ENCODE measurements at regions not wholly inside any gene's neighbourhood (a gene's known extent, or its start where the extent isn't known, plus 50 kb on each side); places are given as distances from the start of the nearest gene placed in this dataset.

DNA sequence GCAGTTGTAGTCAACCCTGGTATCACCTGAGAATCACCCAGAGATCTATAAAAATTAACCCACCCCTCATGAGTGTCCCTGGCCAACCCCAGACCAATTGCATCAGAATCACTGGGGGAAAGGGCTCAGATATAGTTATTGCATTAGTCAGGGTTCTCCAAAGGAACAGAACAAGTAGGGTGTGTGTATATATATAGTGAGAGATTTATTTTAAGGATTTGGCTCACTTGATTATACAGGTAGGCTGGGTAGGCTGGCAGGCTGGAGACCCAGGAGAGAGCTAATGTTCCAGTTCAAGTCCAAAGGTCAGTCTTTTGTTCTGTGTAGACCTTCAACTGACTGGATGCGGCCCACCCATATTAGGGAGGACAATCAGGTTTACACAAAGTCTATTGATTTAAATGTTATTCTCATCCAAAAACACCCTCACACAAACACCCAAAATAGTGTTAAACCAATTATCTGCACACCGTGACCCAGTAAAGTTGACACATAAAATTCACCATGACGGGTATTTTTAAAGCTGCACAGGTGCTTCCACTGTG lies 372.9 kb upstream of the NFE2L3 start:
- TF ChIP-seq, protein P1, sequence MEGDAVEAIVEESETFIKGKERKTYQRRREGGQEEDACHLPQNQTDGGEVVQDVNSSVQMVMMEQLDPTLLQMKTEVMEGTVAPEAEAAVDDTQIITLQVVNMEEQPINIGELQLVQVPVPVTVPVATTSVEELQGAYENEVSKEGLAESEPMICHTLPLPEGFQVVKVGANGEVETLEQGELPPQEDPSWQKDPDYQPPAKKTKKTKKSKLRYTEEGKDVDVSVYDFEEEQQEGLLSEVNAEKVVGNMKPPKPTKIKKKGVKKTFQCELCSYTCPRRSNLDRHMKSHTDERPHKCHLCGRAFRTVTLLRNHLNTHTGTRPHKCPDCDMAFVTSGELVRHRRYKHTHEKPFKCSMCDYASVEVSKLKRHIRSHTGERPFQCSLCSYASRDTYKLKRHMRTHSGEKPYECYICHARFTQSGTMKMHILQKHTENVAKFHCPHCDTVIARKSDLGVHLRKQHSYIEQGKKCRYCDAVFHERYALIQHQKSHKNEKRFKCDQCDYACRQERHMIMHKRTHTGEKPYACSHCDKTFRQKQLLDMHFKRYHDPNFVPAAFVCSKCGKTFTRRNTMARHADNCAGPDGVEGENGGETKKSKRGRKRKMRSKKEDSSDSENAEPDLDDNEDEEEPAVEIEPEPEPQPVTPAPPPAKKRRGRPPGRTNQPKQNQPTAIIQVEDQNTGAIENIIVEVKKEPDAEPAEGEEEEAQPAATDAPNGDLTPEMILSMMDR (conservative IDR thresholded peaks at IDR 0.05; ENCODE audit: control insufficient read depth, insufficient read depth, low read depth, low read length) = no peak
- DNase-seq (ENCODE audit: low read depth) = no peak
- no peak overlapping the region for H3K4me3 ChIP-seq (ENCODE audit: control insufficient read depth, low read depth, low read length)

DNA sequence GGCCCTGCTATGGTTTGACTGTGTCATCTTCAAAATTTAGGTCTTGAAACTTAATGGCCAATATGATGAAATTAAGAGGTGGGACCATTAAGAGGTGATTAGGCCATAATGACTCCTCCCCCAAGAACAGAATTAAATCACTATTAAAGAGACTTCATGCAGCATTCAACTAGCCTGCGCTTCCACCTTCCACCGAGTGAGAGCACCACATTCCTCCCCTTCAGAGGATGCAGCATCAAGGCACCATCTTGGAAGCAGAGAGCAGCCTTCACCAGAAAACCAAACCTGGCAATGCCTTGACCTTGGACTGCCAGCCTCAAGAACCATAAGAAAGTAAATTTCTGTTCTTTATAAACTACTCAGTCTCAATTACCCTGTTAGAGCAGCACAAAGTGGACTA lies 371.1 kb upstream of the NFE2L3 start:
- TF ChIP-seq, protein P1 (conservative IDR thresholded peaks at IDR 0.05; ENCODE audit: control insufficient read depth, insufficient read depth, low read depth, low read length) = no peak
- no peak for DNase-seq (ENCODE audit: low read depth)
- no peak overlapping the region for H3K4me3 ChIP-seq (ENCODE audit: control insufficient read depth, low read depth, low read length)

DNA sequence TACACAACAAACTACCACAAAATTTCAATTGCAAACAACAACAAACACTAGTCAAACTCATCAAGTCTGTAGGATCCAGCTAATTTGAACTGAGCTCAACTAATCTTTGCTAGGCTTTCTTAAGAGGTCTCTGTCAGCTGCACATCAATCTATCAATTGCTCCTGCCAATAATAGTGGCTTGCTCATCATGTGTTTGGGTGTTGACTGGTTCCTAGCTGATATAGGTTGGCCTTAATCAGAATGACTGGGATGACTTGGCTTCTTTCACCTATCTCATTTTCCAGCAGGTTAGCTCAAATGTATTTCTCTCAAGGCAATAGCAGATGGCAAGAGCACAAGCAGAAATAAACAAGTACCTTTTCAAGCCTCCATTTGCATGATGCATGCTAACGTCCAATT lies 370.3 kb upstream of the NFE2L3 start:
- no peak overlapping the region for H3K4me3 ChIP-seq (ENCODE audit: control insufficient read depth, low read depth, low read length)
- TF ChIP-seq, protein P1 (conservative IDR thresholded peaks at IDR 0.05; ENCODE audit: control insufficient read depth, insufficient read depth, low read depth, low read length) = no peak
- DNase-seq (ENCODE audit: low read depth) = no peak

DNA sequence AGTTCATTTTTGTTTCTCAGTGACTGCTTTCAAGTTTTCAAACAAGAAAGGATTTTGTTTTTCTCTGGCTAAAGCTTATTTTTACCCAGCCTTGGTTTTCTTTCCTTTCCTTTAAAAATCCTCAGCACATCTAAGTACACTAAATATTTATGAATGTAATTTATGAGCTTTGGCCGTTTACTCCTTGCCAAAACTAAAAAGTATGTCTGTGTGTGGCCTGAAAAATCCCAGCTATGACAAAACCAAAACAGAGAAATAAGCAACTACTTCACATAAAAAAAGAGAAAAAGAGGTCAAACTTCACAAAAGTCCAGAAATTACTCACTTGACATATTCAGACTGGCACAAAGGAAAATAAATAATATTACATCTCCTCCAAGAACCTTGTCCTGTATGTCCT lies 365.1 kb upstream of the NFE2L3 start:
- no peak for DNase-seq (ENCODE audit: low read depth)
- TF ChIP-seq, protein P1 (conservative IDR thresholded peaks at IDR 0.05; ENCODE audit: control insufficient read depth, insufficient read depth, low read depth, low read length) = no peak
- H3K4me3 ChIP-seq (ENCODE audit: control insufficient read depth, low read depth, low read length) = no peak overlapping the region

DNA sequence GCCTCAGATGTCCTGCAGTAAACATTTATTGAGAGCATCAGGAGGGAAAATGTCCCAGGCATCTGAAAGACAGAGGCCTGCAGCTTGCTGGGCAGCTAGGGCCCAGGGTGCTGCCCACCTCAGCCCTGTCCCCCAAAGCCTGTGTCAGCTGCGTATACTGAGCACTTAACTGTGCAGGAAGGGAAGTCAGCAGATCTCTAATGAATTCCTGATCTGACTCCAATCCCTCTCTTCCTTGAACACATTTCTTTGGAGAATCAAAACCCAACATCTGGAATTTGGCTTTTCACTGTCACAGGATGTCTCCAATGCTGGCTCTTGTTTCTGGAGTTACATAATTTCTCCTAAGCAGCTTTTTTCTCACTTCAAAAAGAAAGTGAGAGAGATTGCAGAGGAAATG lies 364.7 kb upstream of the NFE2L3 start:
- DNase-seq (ENCODE audit: low read depth) = no peak
- TF ChIP-seq, protein P1 (conservative IDR thresholded peaks at IDR 0.05; ENCODE audit: control insufficient read depth, insufficient read depth, low read depth, low read length) = no peak
- no peak overlapping the region for H3K4me3 ChIP-seq (ENCODE audit: control insufficient read depth, low read depth, low read length)

DNA sequence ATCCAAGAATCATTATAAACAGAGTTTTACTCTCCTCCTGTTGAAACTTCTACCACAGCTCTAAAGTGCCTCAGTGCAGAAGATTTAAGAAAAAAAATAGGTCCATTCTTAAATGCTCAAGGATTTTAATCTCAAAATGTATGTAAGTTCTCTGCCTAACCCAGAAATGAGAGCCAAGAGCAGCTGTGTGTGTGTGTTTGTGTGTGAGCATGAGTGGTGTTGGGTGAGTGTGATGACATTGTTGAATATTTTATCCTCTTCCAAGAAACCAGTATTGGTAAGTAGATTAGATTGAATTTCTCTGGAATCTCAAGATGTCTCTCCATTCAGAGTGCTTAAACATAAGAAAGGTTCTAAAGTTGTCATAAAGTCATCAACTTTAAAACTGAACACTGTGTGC lies 363.6 kb upstream of the NFE2L3 start:
- TF ChIP-seq, protein P1 (conservative IDR thresholded peaks at IDR 0.05; ENCODE audit: control insufficient read depth, insufficient read depth, low read depth, low read length) = no peak
- DNase-seq (ENCODE audit: low read depth) = no peak
- H3K4me3 ChIP-seq (ENCODE audit: control insufficient read depth, low read depth, low read length) = no peak overlapping the region
